ENCODE measurements at regions not wholly inside any gene's neighbourhood (a gene's known extent, or its start where the extent isn't known, plus 50 kb on each side); places are given as distances from the start of the nearest gene placed in this dataset.

GRCh38 chr2:122446761-122447160 lies 691.3 kb downstream of the TSN start:
- TF ChIP-seq CTCF (conservative IDR thresholded peaks at IDR 0.05; ENCODE audit: control insufficient read depth, insufficient read depth, low read depth, low read length): no peak
- no peak overlapping the region for H3K4me3 ChIP-seq (ENCODE audit: control insufficient read depth, low read depth, low read length)

GRCh38 chr2:122447237-122447636 lies 691.8 kb downstream of the TSN start:
- no peak for TF ChIP-seq CTCF (conservative IDR thresholded peaks at IDR 0.05; ENCODE audit: control insufficient read depth, insufficient read depth, low read depth, low read length)
- DNase-seq (ENCODE audit: low read depth): no peak
- H3K4me3 ChIP-seq (ENCODE audit: control insufficient read depth, low read depth, low read length): no peak overlapping the region

More at GRCh38 chr2:122446761-122447160, 691.3 kb downstream of the TSN start:
- DNase-seq (ENCODE audit: low read depth): no peak

- TF ChIP-seq CTCF (conservative IDR thresholded peaks at IDR 0.05; ENCODE audit: control insufficient read depth, insufficient read depth, low read depth, low read length): peak; percentile 54
- DNase-seq (ENCODE audit: low read depth): peak; percentile 41
- H3K4me3 ChIP-seq (ENCODE audit: control insufficient read depth, low read depth, low read length): no peak overlapping the region
Measured at GRCh38 chr2:122451040-122451439, 695.6 kb downstream of the TSN start.

GRCh38 chr2:122451697-122452096 lies 696.2 kb downstream of the TSN start:
- H3K4me3 ChIP-seq (ENCODE audit: control insufficient read depth, low read depth, low read length): no peak overlapping the region
- no peak for DNase-seq (ENCODE audit: low read depth)
- TF ChIP-seq CTCF (conservative IDR thresholded peaks at IDR 0.05; ENCODE audit: control insufficient read depth, insufficient read depth, low read depth, low read length): no peak

GRCh38 chr2:122469147-122469546 lies 713.7 kb downstream of the TSN start:
- H3K4me3 ChIP-seq (ENCODE audit: control insufficient read depth, low read depth, low read length): no peak overlapping the region
- TF ChIP-seq CTCF (conservative IDR thresholded peaks at IDR 0.05; ENCODE audit: control insufficient read depth, insufficient read depth, low read depth, low read length): no peak
- DNase-seq (ENCODE audit: low read depth): peak; percentile 6

- no peak for DNase-seq (ENCODE audit: low read depth)
- TF ChIP-seq CTCF (conservative IDR thresholded peaks at IDR 0.05; ENCODE audit: control insufficient read depth, insufficient read depth, low read depth, low read length): no peak
- no peak overlapping the region for H3K4me3 ChIP-seq (ENCODE audit: control insufficient read depth, low read depth, low read length)
Measured at GRCh38 chr2:122471753-122472152, 716.3 kb downstream of the TSN start.

- no peak for TF ChIP-seq CTCF (conservative IDR thresholded peaks at IDR 0.05; ENCODE audit: control insufficient read depth, insufficient read depth, low read depth, low read length)
- no peak overlapping the region for H3K4me3 ChIP-seq (ENCODE audit: control insufficient read depth, low read depth, low read length)
- DNase-seq (ENCODE audit: low read depth): peak; percentile 8
Measured at GRCh38 chr2:122478117-122478516, 722.7 kb downstream of the TSN start.

Measured in fibroblast of mammary gland (primary cell).